Upper lobe of left lung (tissue), 6 donors: ENCODE measurements at regions not wholly inside any gene's neighbourhood (a gene's known extent, or its start where the extent isn't known, plus 50 kb on each side); places are given as distances from the start of the nearest gene placed in this dataset.
"Not testable (repeated sequence)": the region's sequence is repeated elsewhere in the genome, so short reads cannot be mapped to it uniquely, and the experiment has no call there.

Source experiments
- ATAC-seq, 2 donors: fragments of 200-7000 bp; cut with Tn5 transposase; one replicate each; pipeline ENCODE4 v1.9.1; 2022; ENCODE audit warnings: mild to moderate bottlenecking in 2 of 2, moderate library complexity in 2 of 2; ENCODE audit not compliant: low FRiP score in 2 of 2
- DNase-seq, 2 donors: peaks; one replicate each; pipeline ENCODE4 v3.0.0-alpha.2; 2019 to 2020
- H3K27ac ChIP-seq, 4 donors: fragments of 200-600 bp; sonication (generic); one replicate each; pipeline ENCODE4 v1.5.1; 2016 to 2019
- H3K27me3 ChIP-seq, 4 donors: fragments of 200-600 bp; sonication (generic); one replicate each; pipeline ENCODE4 v1.5.1; 2017 to 2019
- H3K36me3 ChIP-seq, 4 donors: fragments of 200-600 bp; sonication (generic); one replicate each; pipeline ENCODE4 v1.5.1; 2016 to 2019
- H3K4me1 ChIP-seq, 4 donors: fragments of 200-600 bp; sonication (generic); one replicate each; pipeline ENCODE4 v1.5.1; 2018 to 2019
- H3K4me3 ChIP-seq, 4 donors: fragments of 200-600 bp; sonication (generic); one replicate each; pipeline ENCODE4 v1.5.1; 2017 to 2019; ENCODE audit warnings: mild to moderate bottlenecking in 2 of 4, moderate library complexity in 1 of 4
- H3K9me3 ChIP-seq, 4 donors: fragments of 200-600 bp; sonication (generic); one replicate each; pipeline ENCODE4 v1.5.1; 2018 to 2019
- CTCF ChIP-seq, 6 experiments: fragments of 450-650 bp in 4 of 6; fragments of 200-600 bp in 2 of 6; sonication (generic) in 2 of 6; IDR thresholded peaks; one replicate each; pipeline ENCODE4 v1.5.1; 2016 to 2019; ENCODE audit warnings: antibody characterized with exemption in 6 of 6
- EP300 ChIP-seq, 4 donors: sonication (generic); formaldehyde crosslinking; IDR thresholded peaks; one replicate each; pipeline ENCODE4 v1.5.1; 2017; ENCODE audit warnings: antibody characterized with exemption in 4 of 4, control low read depth in 2 of 4
- POLR2A ChIP-seq, 4 donors: fragments of 450-650 bp; IDR thresholded peaks; one replicate each; pipeline ENCODE4 v1.5.1; 2016 to 2017; ENCODE audit warnings: antibody characterized with exemption in 4 of 4, mild to moderate bottlenecking in 2 of 4
- POLR2AphosphoS5 ChIP-seq, 2 donors: sonication (generic); formaldehyde crosslinking; IDR thresholded peaks; one replicate each; pipeline ENCODE4 v1.5.1; 2017; ENCODE audit warnings: antibody characterized with exemption in 2 of 2
- WGBS, 2 donors: methylation state at CpG; one replicate each; pipeline ENCODE4 v1.1.5; 2017 to 2018; 5-methylcytosine and 5-hydroxymethylcytosine counted together
- donor health status: DM: no; HTN: no; CAD: no; lungs with moderate emphysema.
- donor health status: DM: no; HTN: yes; CAD: no; lungs with severe emphysema.

GRCh38 chr1:54475357-54475881 is 69.2 kb upstream of the SSBP3 start:
- peak in 1 of 2 donors; percentile 32 for ATAC-seq
- TF ChIP-seq POLR2A (IDR thresholded peaks at IDR 0.05) (no peak), EP300 (IDR thresholded peaks at IDR 0.05) (no peak), CTCF (IDR thresholded peaks at IDR 0.05) (no peak), POLR2AphosphoS5 (IDR thresholded peaks at IDR 0.05) (no peak)

GRCh38 chr1:54474310-54475251 is 68.4 kb upstream of the SSBP3 start:
- TF ChIP-seq CTCF (IDR thresholded peaks at IDR 0.05) (no peak), EP300 (IDR thresholded peaks at IDR 0.05) (no peak), POLR2AphosphoS5 (IDR thresholded peaks at IDR 0.05) (no peak), POLR2A (IDR thresholded peaks at IDR 0.05) (no peak)
- ATAC-seq (peak in 1 of 2 donors; percentile 63), DNase-seq (peak in 1 of 2 donors; percentile 83)
- H3K4me3 ChIP-seq = peak overlapping the region in 3 of 4 donors; percentile 28 to 45 (median 43)
- 7 to 10% methylated on average over 2 to 21 of the region's 47 CpGs for WGBS, 2 donors
- no peaks in the 10 kb centered on the region for H3K9me3 ChIP-seq
- H3K27ac ChIP-seq = peak overlapping the region in 1 of 4 donors; percentile 42
- H3K27me3 ChIP-seq = peaks cover 0 to 18% (median 8%) of the 10 kb centered on the region in 4 donors
- H3K4me1 ChIP-seq = peaks cover 14 to 17% (median 16%) of the 10 kb centered on the region in 4 donors
- no peaks in the 10 kb centered on the region for H3K36me3 ChIP-seq

More at GRCh38 chr1:54475357-54475881, 69.2 kb upstream of the SSBP3 start:
- no peak for DNase-seq
- H3K27me3 ChIP-seq = peaks cover 0 to 18% (median 8%) of the 10 kb centered on the region in 4 donors
- peak overlapping the region in 2 of 4 donors; percentile 28 to 45 for H3K4me3 ChIP-seq
- peak overlapping the region in 1 of 4 donors; percentile 12 for H3K27ac ChIP-seq
- peaks cover 14 to 17% (median 16%) of the 10 kb centered on the region in 4 donors for H3K4me1 ChIP-seq
- H3K36me3 ChIP-seq = no peaks in the 10 kb centered on the region
- H3K9me3 ChIP-seq = no peaks in the 10 kb centered on the region
- 26 to 33% methylated on average over 11 to 17 of the region's 21 CpGs for WGBS, 2 donors

- WGBS, 2 donors = 90 to 94% methylated on average over 7 of the region's 7 CpGs
- ATAC-seq = no peak
- peak in 1 of 2 donors; percentile 37 for DNase-seq
Observed at GRCh38 chr1:54471588-54471987, 65.4 kb upstream of the SSBP3 start.

GRCh38 chr1:54469444-54469843 is 63.2 kb upstream of the SSBP3 start:
- H3K4me3 ChIP-seq, ATAC-seq, DNase-seq, H3K9me3 ChIP-seq, H3K27ac ChIP-seq, H3K36me3 ChIP-seq, H3K27me3 ChIP-seq: not testable (repeated sequence)
- WGBS, 2 donors = 88 to 93% methylated on average over 2 of the region's 2 CpGs
- H3K4me1 ChIP-seq = peaks cover 9 to 13% (median 11%) of the 10 kb centered on the region in 4 donors

More at GRCh38 chr1:54471588-54471987, 65.4 kb upstream of the SSBP3 start:
- Histone ChIP-seq H3K27me3 (peaks cover 0 to 18% (median 8%) of the 10 kb centered on the region in 4 donors), H3K4me1 (peaks cover 14 to 17% (median 16%) of the 10 kb centered on the region in 4 donors), H3K36me3 (no peaks in the 10 kb centered on the region), H3K9me3 (no peaks in the 10 kb centered on the region), H3K4me3 (no peak overlapping the region), H3K27ac (no peak overlapping the region)
- TF ChIP-seq POLR2A (IDR thresholded peaks at IDR 0.05) (no peak), EP300 (IDR thresholded peaks at IDR 0.05) (no peak), POLR2AphosphoS5 (IDR thresholded peaks at IDR 0.05) (no peak), CTCF (IDR thresholded peaks at IDR 0.05) (no peak)

- H3K9me3 ChIP-seq, H3K27me3 ChIP-seq, H3K4me3 ChIP-seq, ATAC-seq, H3K27ac ChIP-seq, H3K36me3 ChIP-seq, DNase-seq: not testable (repeated sequence)
- 92 to 96% methylated on average over 5 of the region's 5 CpGs for WGBS, 2 donors
- peaks cover 14 to 21% (median 16%) of the 10 kb centered on the region in 4 donors for H3K4me1 ChIP-seq
Observed at GRCh38 chr1:54468288-54469084, 62.3 kb upstream of the SSBP3 start.
